ENCODE measurements at regions not wholly inside any gene's neighbourhood (a gene's known extent, or its start where the extent isn't known, plus 50 kb on each side); places are given as distances from the start of the nearest gene placed in this dataset.
"Not testable (repeated sequence)": the region's sequence is repeated elsewhere in the genome, so short reads cannot be mapped to it uniquely, and the experiment has no call there.

GRCh38 chr11:109040303-109040702 lies 375.4 kb downstream of the DDX10 start:
- intact Hi-C loops (cut with DNase I): no loop called here
- DNase-seq (ENCODE audit: low spot score): no peak

GRCh38 chr11:109041876-109042275 lies 377.0 kb downstream of the DDX10 start:
- intact Hi-C loops (cut with DNase I): no loop called here

GRCh38 chr11:109043315-109043714 lies 378.4 kb downstream of the DDX10 start:
- DNase-seq (ENCODE audit: low spot score): no peak
- intact Hi-C loops (cut with DNase I): no loop called here

More at GRCh38 chr11:109041876-109042275, 377.0 kb downstream of the DDX10 start:
- no peak for DNase-seq (ENCODE audit: low spot score)

- intact Hi-C loops (cut with DNase I): no loop called here
- no peak for DNase-seq (ENCODE audit: low spot score)
These were observed 375.6 kb upstream of the C11orf87 start for GRCh38 chr11:109046284-109046992.

- DNase-seq (ENCODE audit: low spot score): no peak
- intact Hi-C loops (cut with DNase I): no loop called here
These were observed 373.9 kb upstream of the C11orf87 start for GRCh38 chr11:109048098-109048497.

- intact Hi-C loops (cut with DNase I): no loop called here
- DNase-seq (ENCODE audit: low spot score): no peak
These were observed 370.8 kb upstream of the C11orf87 start for GRCh38 chr11:109051200-109051599.

- no peak for DNase-seq (ENCODE audit: low spot score)
- intact Hi-C loops (cut with DNase I): no loop called here
These were observed 362.6 kb upstream of the C11orf87 start for GRCh38 chr11:109059402-109059801.

- intact Hi-C loops (cut with DNase I): no loop called here
These were observed 360.6 kb upstream of the C11orf87 start for GRCh38 chr11:109061394-109061793.

GRCh38 chr11:109062445-109062844 lies 359.5 kb upstream of the C11orf87 start:
- intact Hi-C loops (cut with DNase I): no loop called here
- no peak for DNase-seq (ENCODE audit: low spot score)

More at GRCh38 chr11:109061394-109061793, 360.6 kb upstream of the C11orf87 start:
- DNase-seq (ENCODE audit: low spot score): no peak

GRCh38 chr11:109062871-109063270 lies 359.1 kb upstream of the C11orf87 start:
- DNase-seq (ENCODE audit: low spot score): no peak
- intact Hi-C loops (cut with DNase I): no loop called here

GRCh38 chr11:109064618-109065311 lies 357.2 kb upstream of the C11orf87 start:
- DNase-seq (ENCODE audit: low spot score); intact Hi-C loops (cut with DNase I): not testable (repeated sequence)

- DNase-seq (ENCODE audit: low spot score): no peak
- intact Hi-C loops (cut with DNase I): no loop called here
These were observed 350.7 kb upstream of the C11orf87 start for GRCh38 chr11:109071262-109071661.

GRCh38 chr11:109071712-109072524 lies 350.1 kb upstream of the C11orf87 start:
- intact Hi-C loops (cut with DNase I): no loop called here
- DNase-seq (ENCODE audit: low spot score): no peak

GRCh38 chr11:109073032-109073822 lies 348.8 kb upstream of the C11orf87 start:
- intact Hi-C loops (cut with DNase I): no loop called here
- DNase-seq (ENCODE audit: low spot score): no peak

- intact Hi-C loops (cut with DNase I): no loop called here
- no peak for DNase-seq (ENCODE audit: low spot score)
These were observed 346.0 kb upstream of the C11orf87 start for GRCh38 chr11:109075976-109076375.

- no peak for DNase-seq (ENCODE audit: low spot score)
- intact Hi-C loops (cut with DNase I): no loop called here
These were observed 345.1 kb upstream of the C11orf87 start for GRCh38 chr11:109076870-109077269.

- intact Hi-C loops (cut with DNase I): no loop called here
- no peak for DNase-seq (ENCODE audit: low spot score)
These were observed 344.6 kb upstream of the C11orf87 start for GRCh38 chr11:109077291-109077920.

- intact Hi-C loops (cut with DNase I): no loop called here
- DNase-seq (ENCODE audit: low spot score): no peak
These were observed 336.1 kb upstream of the C11orf87 start for GRCh38 chr11:109085708-109086373.

GRCh38 chr11:109086931-109087330 lies 335.1 kb upstream of the C11orf87 start:
- intact Hi-C loops (cut with DNase I): no loop called here
- no peak for DNase-seq (ENCODE audit: low spot score)

All from cardiac septum (tissue), 1 donor.